ENCODE measurements at regions not wholly inside any gene's neighbourhood (a gene's known extent, or its start where the extent isn't known, plus 50 kb on each side); places are given as distances from the start of the nearest gene placed in this dataset.
"Not testable (repeated sequence)": the region's sequence is repeated elsewhere in the genome, so short reads cannot be mapped to it uniquely, and the experiment has no call there.

GRCh38 chr16:26824469-26824868 lies 242.3 kb upstream of the C16orf82 start:
- TF ChIP-seq, protein P1, sequence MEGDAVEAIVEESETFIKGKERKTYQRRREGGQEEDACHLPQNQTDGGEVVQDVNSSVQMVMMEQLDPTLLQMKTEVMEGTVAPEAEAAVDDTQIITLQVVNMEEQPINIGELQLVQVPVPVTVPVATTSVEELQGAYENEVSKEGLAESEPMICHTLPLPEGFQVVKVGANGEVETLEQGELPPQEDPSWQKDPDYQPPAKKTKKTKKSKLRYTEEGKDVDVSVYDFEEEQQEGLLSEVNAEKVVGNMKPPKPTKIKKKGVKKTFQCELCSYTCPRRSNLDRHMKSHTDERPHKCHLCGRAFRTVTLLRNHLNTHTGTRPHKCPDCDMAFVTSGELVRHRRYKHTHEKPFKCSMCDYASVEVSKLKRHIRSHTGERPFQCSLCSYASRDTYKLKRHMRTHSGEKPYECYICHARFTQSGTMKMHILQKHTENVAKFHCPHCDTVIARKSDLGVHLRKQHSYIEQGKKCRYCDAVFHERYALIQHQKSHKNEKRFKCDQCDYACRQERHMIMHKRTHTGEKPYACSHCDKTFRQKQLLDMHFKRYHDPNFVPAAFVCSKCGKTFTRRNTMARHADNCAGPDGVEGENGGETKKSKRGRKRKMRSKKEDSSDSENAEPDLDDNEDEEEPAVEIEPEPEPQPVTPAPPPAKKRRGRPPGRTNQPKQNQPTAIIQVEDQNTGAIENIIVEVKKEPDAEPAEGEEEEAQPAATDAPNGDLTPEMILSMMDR (IDR thresholded peaks at IDR 0.05) = no peak
- H3K4me1 ChIP-seq = no peaks in the 10 kb centered on the region
- no peak for DNase-seq
- no peaks in the 10 kb centered on the region for H3K36me3 ChIP-seq
- H3K9me3 ChIP-seq = no peaks in the 10 kb centered on the region
- no peak overlapping the region for H3K9ac ChIP-seq (ENCODE audit: low read depth in 2 of 2, low read length in 2 of 2)
- no peak overlapping the region for H3K27ac ChIP-seq
- no peaks in the 10 kb centered on the region for H3K27me3 ChIP-seq
- intact Hi-C loops (cut with DNase I) = no loop called here
- no peak overlapping the region for H3K4me3 ChIP-seq

DNA sequence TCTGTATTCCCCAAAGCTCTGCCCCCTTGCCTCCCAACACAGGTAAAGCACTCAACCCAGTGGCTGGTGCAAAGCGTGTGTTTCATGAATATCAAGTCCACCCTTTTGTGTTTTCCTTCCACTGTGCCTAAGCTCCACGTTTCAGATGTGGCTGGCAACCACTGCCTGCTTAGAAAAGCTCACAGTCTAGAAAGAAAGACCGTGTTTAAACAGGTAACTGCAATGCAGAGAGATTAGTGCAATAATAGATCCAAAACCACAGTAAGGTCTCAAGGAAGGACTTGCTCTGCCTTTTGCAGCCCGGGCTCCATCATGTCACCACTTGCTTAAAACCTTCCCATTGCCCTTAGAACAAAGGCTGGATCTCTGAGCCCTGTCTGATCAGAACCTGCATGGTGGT lies 240.2 kb upstream of the C16orf82 start:
- no peak overlapping the region for H3K9ac ChIP-seq (ENCODE audit: low read depth in 2 of 2, low read length in 2 of 2)
- intact Hi-C loops (cut with DNase I) = no loop called here
- no peak overlapping the region for H3K27ac ChIP-seq
- DNase-seq = no peak
- no peaks in the 10 kb centered on the region for H3K27me3 ChIP-seq
- no peaks in the 10 kb centered on the region for H3K36me3 ChIP-seq
- H3K9me3 ChIP-seq = no peaks in the 10 kb centered on the region
- no peak overlapping the region for H3K4me3 ChIP-seq
- TF ChIP-seq, protein P1 (IDR thresholded peaks at IDR 0.05) = no peak
- no peaks in the 10 kb centered on the region for H3K4me1 ChIP-seq

- H3K27ac ChIP-seq = no peak overlapping the region
- H3K27me3 ChIP-seq = no peaks in the 10 kb centered on the region
- no peak overlapping the region for H3K4me3 ChIP-seq
- H3K9ac ChIP-seq (ENCODE audit: low read depth in 2 of 2, low read length in 2 of 2) = no peak overlapping the region
- intact Hi-C loops (cut with DNase I) = no loop called here
- H3K36me3 ChIP-seq = no peaks in the 10 kb centered on the region
- no peaks in the 10 kb centered on the region for H3K9me3 ChIP-seq
- H3K4me1 ChIP-seq = no peaks in the 10 kb centered on the region
- no peak for DNase-seq
- TF ChIP-seq, protein P1 (IDR thresholded peaks at IDR 0.05) = no peak
Measured at GRCh38 chr16:26827386-26827785, 239.3 kb upstream of the C16orf82 start.

- H3K27ac ChIP-seq = no peak overlapping the region
- no peak for DNase-seq
- H3K4me3 ChIP-seq = no peak overlapping the region
- no peaks in the 10 kb centered on the region for H3K9me3 ChIP-seq
- intact Hi-C loops (cut with DNase I) = no loop called here
- no peaks in the 10 kb centered on the region for H3K27me3 ChIP-seq
- no peak overlapping the region for H3K9ac ChIP-seq (ENCODE audit: low read depth in 2 of 2, low read length in 2 of 2)
- H3K36me3 ChIP-seq = no peaks in the 10 kb centered on the region
- no peaks in the 10 kb centered on the region for H3K4me1 ChIP-seq
- TF ChIP-seq, protein P1 (IDR thresholded peaks at IDR 0.05) = no peak
Measured at GRCh38 chr16:26830428-26831127, 236.1 kb upstream of the C16orf82 start.

- H3K9me3 ChIP-seq; H3K27me3 ChIP-seq; H3K27ac ChIP-seq; H3K36me3 ChIP-seq; H3K9ac ChIP-seq (ENCODE audit: low read depth in 2 of 2, low read length in 2 of 2); H3K4me3 ChIP-seq; intact Hi-C loops (cut with DNase I); DNase-seq; H3K4me1 ChIP-seq: not testable (repeated sequence)
Measured at GRCh38 chr16:26836114-26836513, 230.6 kb upstream of the C16orf82 start.

- intact Hi-C loops (cut with DNase I) = no loop called here
- TF ChIP-seq, protein P1 (IDR thresholded peaks at IDR 0.05) = no peak
- H3K36me3 ChIP-seq = no peaks in the 10 kb centered on the region
Measured at GRCh38 chr16:26838931-26839330, 227.8 kb upstream of the C16orf82 start.

More at GRCh38 chr16:26838931-26839330, 227.8 kb upstream of the C16orf82 start:
- H3K27ac ChIP-seq = no peak overlapping the region
- no peak for DNase-seq
- H3K27me3 ChIP-seq = no peaks in the 10 kb centered on the region
- no peaks in the 10 kb centered on the region for H3K4me1 ChIP-seq
- H3K9me3 ChIP-seq = no peaks in the 10 kb centered on the region
- H3K9ac ChIP-seq (ENCODE audit: low read depth in 2 of 2, low read length in 2 of 2) = no peak overlapping the region
- H3K4me3 ChIP-seq = no peak overlapping the region
